AG10803 (cell line): ENCODE measurements at regions not wholly inside any gene's neighbourhood (a gene's known extent, or its start where the extent isn't known, plus 50 kb on each side); places are given as distances from the start of the nearest gene placed in this dataset.

Source experiments
- DNase-seq: peaks from one replicate; pipeline ENCODE4 v3.0.0; 2010; ENCODE audit warnings: low read depth
- H3K4me3 ChIP-seq: 2 replicates; pipeline ENCODE4 v1.5.1; 2011; ENCODE audit warnings: mild to moderate bottlenecking, low read length, control low read depth
- CTCF ChIP-seq: conservative IDR thresholded peaks from 2 replicates; pipeline ENCODE4 v1.5.1; 2011; ENCODE audit warnings: mild to moderate bottlenecking, low read length, control low read depth, inconsistent platforms

GRCh38 chr13:33717775-33718174, 100.2 kb upstream of the RFC3 start:
- DNase-seq: no peak
- no peak for TF ChIP-seq CTCF
- no peak overlapping the region for H3K4me3 ChIP-seq

- peak; percentile 64 for DNase-seq
- H3K4me3 ChIP-seq: no peak overlapping the region
- no peak for TF ChIP-seq CTCF
Observed at GRCh38 chr13:33721724-33722123, 96.2 kb upstream of the RFC3 start.

DNA sequence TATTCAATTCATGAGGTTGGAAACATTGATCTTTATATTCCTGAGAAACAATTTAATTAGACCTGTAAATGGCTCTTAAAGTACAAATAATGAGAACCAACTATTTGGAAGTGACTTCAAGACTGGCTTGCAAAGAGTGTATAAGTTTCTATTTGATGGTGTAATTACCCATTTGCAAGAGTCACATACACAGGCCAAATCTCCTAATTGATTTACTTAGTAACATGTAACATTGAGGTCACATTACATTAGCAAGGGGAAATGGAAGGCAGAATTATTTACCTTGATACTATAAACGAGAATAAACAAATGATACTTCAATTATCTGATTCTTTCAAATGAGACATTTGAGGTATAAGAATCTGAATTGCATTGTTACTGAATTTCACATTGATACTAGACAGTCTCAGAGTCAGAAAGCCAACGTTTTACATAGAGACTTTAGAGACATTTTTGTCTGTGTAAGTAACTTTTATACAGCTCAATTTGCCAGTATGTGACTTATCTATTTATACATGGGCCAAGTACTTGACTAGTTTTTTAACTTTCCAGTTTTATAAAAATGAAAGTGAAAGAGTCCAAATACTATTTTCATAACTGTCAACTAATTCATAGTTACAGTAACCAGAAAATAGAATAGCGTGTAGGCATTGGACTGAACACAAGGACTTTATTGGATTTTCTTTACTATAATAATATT, 95.6 kb upstream of the RFC3 start:
- DNase-seq: peak; percentile 9
- TF ChIP-seq CTCF: no peak
- H3K4me3 ChIP-seq: no peak overlapping the region

- no peak overlapping the region for H3K4me3 ChIP-seq
- TF ChIP-seq CTCF: no peak
- DNase-seq: peak; percentile 24
Observed at GRCh38 chr13:33723365-33723764, 94.6 kb upstream of the RFC3 start.

DNA sequence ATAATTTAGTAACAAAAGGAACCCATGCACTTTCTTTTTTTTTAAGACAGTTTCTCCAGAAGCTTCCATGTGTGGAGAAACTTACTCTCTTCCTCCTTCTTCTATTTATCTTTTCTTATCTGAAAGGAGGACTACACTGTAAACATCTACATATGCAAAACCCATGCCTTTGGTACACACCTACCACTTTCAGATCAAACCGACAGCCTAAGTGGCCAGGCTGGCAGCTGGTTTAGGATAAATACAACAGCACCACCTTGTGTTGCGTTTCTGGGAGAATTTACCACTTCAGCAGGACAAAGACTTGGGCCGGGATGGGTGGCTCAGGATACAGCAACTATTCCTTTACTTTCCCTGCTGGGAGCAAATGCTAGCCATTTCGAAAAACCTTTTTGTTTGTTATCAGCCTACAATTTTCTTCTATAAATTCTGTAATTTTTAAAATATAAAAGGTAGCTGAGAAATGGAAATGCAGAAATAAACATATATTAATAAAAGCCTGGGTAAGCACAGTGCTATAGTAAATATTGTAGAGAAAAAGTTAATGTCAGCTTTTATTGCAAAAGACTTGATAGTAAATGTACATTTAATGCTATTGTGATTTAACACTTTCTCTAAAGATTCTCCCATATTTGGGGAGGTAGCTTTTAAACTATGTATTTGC, 94.0 kb upstream of the RFC3 start:
- H3K4me3 ChIP-seq: no peak overlapping the region
- DNase-seq: peak; percentile 84
- peak; percentile 84 for TF ChIP-seq CTCF

GRCh38 chr13:33725340-33725739, 92.6 kb upstream of the RFC3 start:
- DNase-seq: no peak
- no peak overlapping the region for H3K4me3 ChIP-seq
- no peak for TF ChIP-seq CTCF
